ENCODE measurements at regions not wholly inside any gene's neighbourhood (a gene's known extent, or its start where the extent isn't known, plus 50 kb on each side); places are given as distances from the start of the nearest gene placed in this dataset.

DNA sequence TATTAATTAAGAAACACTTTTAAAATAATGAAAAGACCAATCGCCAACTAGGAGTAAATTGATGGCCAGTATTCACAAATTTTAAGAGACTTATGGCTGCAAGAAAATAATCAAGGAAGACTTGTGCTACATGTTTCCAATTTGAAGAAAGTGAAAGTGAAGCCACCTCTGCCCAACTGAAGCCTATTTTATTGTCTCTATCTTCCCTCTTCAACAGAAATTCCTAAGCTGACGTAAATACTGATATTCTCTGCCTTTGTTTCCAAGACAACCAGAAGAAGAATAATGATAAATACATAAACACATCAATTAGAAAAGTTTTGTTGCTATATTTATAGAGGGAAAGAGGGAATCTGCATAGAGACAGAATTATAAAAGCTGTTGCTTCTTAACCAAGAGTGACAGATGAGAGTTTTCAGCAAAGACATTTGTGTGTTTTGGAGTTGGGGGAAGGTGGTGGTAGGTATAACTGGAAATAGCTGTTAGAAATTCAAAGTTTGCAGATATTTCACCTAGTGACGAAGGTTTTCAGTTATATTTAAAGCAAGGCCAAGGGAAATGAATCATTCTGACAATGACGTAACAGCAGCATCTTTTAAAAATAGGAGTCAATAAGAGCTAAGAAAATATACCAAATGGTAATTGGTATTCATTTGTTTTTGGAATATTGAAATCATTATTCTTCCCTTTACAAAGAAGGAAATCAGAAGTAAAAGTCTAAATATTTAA is 576.6 kb upstream of the SORCS1 start:
- TF ChIP-seq, protein P1, sequence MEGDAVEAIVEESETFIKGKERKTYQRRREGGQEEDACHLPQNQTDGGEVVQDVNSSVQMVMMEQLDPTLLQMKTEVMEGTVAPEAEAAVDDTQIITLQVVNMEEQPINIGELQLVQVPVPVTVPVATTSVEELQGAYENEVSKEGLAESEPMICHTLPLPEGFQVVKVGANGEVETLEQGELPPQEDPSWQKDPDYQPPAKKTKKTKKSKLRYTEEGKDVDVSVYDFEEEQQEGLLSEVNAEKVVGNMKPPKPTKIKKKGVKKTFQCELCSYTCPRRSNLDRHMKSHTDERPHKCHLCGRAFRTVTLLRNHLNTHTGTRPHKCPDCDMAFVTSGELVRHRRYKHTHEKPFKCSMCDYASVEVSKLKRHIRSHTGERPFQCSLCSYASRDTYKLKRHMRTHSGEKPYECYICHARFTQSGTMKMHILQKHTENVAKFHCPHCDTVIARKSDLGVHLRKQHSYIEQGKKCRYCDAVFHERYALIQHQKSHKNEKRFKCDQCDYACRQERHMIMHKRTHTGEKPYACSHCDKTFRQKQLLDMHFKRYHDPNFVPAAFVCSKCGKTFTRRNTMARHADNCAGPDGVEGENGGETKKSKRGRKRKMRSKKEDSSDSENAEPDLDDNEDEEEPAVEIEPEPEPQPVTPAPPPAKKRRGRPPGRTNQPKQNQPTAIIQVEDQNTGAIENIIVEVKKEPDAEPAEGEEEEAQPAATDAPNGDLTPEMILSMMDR (IDR thresholded peaks at IDR 0.05; ENCODE audit: borderline replicate concordance, extremely low read depth, insufficient read depth), result no peak
- Histone ChIP-seq H3K36me3 (ENCODE audit: control insufficient read depth in 2 of 3, insufficient read depth in 3 of 3, low read length in 3 of 3) (no peaks in the 10 kb centered on the region), H3K9ac (ENCODE audit: low read length in 3 of 3) (no peak overlapping the region), H3K4me3 (ENCODE audit: low read length in 3 of 3) (peak overlapping the region in 1 of 3 donors; percentile 15), H3K4me1 (ENCODE audit: control insufficient read depth in 2 of 3, insufficient read depth in 2 of 3, low read depth in 1 of 3, low read length in 3 of 3) (no peaks in the 10 kb centered on the region), H3K27ac (ENCODE audit: low read depth in 2 of 2, low read length in 2 of 2) (no peak overlapping the region), H3K27me3 (ENCODE audit: control insufficient read depth, insufficient read depth, low read length) (no peaks in the 10 kb centered on the region), H3K9me3 (ENCODE audit: control insufficient read depth in 2 of 3, insufficient read depth in 1 of 3, low read length in 3 of 3) (peaks cover 0 to 4% (median 0%) of the 10 kb centered on the region in 3 donors)
- no peak for FAIRE-seq
- intact Hi-C loops (cut with DNase I), result no loop called here
- DNase-seq, result peak in 1 of 5 donors; percentile 14

DNA sequence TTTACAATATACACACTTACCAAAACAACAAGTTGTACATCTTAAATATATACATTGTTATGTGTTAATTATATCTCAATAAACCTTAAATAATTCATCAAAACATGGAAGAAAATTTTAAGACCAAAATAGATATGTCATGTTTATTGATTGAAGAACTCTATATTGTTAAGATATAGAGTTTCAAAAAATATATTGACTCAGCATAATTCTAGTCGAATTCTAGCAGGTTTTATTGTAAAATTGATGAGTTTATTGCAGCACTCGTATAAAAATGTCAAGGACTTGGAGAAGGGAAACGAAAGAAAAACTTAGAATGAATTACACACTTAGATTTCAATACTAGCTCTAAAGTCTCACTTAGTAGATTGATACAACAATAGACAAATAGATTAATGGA is 575.4 kb upstream of the SORCS1 start:
- FAIRE-seq (peak; percentile 60), DNase-seq (no peak)
- no peak overlapping the region for H3K9ac ChIP-seq (ENCODE audit: low read length in 3 of 3)
- H3K4me3 ChIP-seq (ENCODE audit: low read length in 3 of 3), result no peak overlapping the region
- no peaks in the 10 kb centered on the region for H3K36me3 ChIP-seq (ENCODE audit: control insufficient read depth in 2 of 3, insufficient read depth in 3 of 3, low read length in 3 of 3)
- no peaks in the 10 kb centered on the region for H3K27me3 ChIP-seq (ENCODE audit: control insufficient read depth, insufficient read depth, low read length)
- intact Hi-C loops (cut with DNase I), result no loop called here
- TF ChIP-seq, protein P1 (IDR thresholded peaks at IDR 0.05; ENCODE audit: borderline replicate concordance, extremely low read depth, insufficient read depth), result no peak
- H3K4me1 ChIP-seq (ENCODE audit: control insufficient read depth in 2 of 3, insufficient read depth in 2 of 3, low read depth in 1 of 3, low read length in 3 of 3), result no peaks in the 10 kb centered on the region
- peaks cover 0 to 4% (median 0%) of the 10 kb centered on the region in 3 donors for H3K9me3 ChIP-seq (ENCODE audit: control insufficient read depth in 2 of 3, insufficient read depth in 1 of 3, low read length in 3 of 3)
- no peak overlapping the region for H3K27ac ChIP-seq (ENCODE audit: low read depth in 2 of 2, low read length in 2 of 2)

- Histone ChIP-seq H3K27ac (ENCODE audit: low read depth in 2 of 2, low read length in 2 of 2) (no peak overlapping the region), H3K9me3 (ENCODE audit: control insufficient read depth in 2 of 3, insufficient read depth in 1 of 3, low read length in 3 of 3) (no peaks in the 10 kb centered on the region), H3K4me1 (ENCODE audit: control insufficient read depth in 2 of 3, insufficient read depth in 2 of 3, low read depth in 1 of 3, low read length in 3 of 3) (no peaks in the 10 kb centered on the region), H3K9ac (ENCODE audit: low read length in 3 of 3) (no peak overlapping the region), H3K4me3 (ENCODE audit: low read length in 3 of 3) (no peak overlapping the region), H3K27me3 (ENCODE audit: control insufficient read depth, insufficient read depth, low read length) (no peaks in the 10 kb centered on the region), H3K36me3 (ENCODE audit: control insufficient read depth in 2 of 3, insufficient read depth in 3 of 3, low read length in 3 of 3) (no peaks in the 10 kb centered on the region)
- DNase-seq, result no peak
- TF ChIP-seq, protein P1 (IDR thresholded peaks at IDR 0.05; ENCODE audit: borderline replicate concordance, extremely low read depth, insufficient read depth), result no peak
- no peak for FAIRE-seq
- intact Hi-C loops (cut with DNase I), result no loop called here
Observed at GRCh38 chr10:107733328-107734130, 569.0 kb upstream of the SORCS1 start.

All from kidney (tissue), 13 donors.